CD8-positive, alpha-beta memory T cell (primary cell): ENCODE measurements at regions not wholly inside any gene's neighbourhood (a gene's known extent, or its start where the extent isn't known, plus 50 kb on each side); places are given as distances from the start of the nearest gene placed in this dataset.
A peak's percentile ranks its signal among the peaks of the same experiment; 100 is the strongest.
"Not testable (repeated sequence)": the region's sequence is repeated elsewhere in the genome, so short reads cannot be mapped to it uniquely, and the experiment has no call there.

Source experiments
- CTCF ChIA-PET: fragments of 350-600 bp; sonication (Branson Sonifier 250); formaldehyde crosslinking; loops from one replicate; lab custom pipeline; 2021; ENCODE audit warnings: antibody characterized with exemption; lab: Charles Lee
- POLR2A ChIA-PET: fragments of 350-600 bp; sonication (Branson Sonifier 250); formaldehyde crosslinking; loops from one replicate; lab custom pipeline; 2021; ENCODE audit warnings: antibody characterized with exemption; lab: Charles Lee
- DNase-seq, 5 donors: peaks; one replicate each; pipeline versions ENCODE4 v3.0.0 to v3.0.0-alpha.2; 2020 to 2022; ENCODE audit warnings: mixed read lengths in 1 of 5
- H3K27ac ChIP-seq: one replicate; pipeline ENCODE4 v1.7.0; 2013; ENCODE audit warnings: low read depth, mild to moderate bottlenecking, low read length, moderate library complexity
- H3K27me3 ChIP-seq: 2 replicates; pipeline ENCODE4 v1.7.0; 2013; ENCODE audit warnings: low read length, mild to moderate bottlenecking; ENCODE audit not compliant: insufficient read depth, poor library complexity, severe bottlenecking
- H3K36me3 ChIP-seq: 2 replicates; pipeline ENCODE4 v1.7.0; 2013; ENCODE audit warnings: mild to moderate bottlenecking, low read length, moderate library complexity; ENCODE audit not compliant: insufficient read depth
- H3K4me1 ChIP-seq: 2 replicates; pipeline ENCODE4 v1.7.0; 2013; ENCODE audit warnings: mild to moderate bottlenecking, low read length, moderate library complexity; ENCODE audit not compliant: insufficient read depth
- H3K4me3 ChIP-seq: 2 replicates; pipeline ENCODE4 v1.7.0; 2013; ENCODE audit warnings: mild to moderate bottlenecking, low read length
- H3K9me3 ChIP-seq: 2 replicates; pipeline ENCODE4 v1.7.0; 2013; ENCODE audit warnings: mild to moderate bottlenecking, low read length
- H3K27ac Mint-ChIP-seq, 8 donors: one replicate each; pipeline ENCODE4 v1.8.0; 2020 to 2021; ENCODE audit warnings: mixed read lengths in 8 of 8, mild to moderate bottlenecking in 6 of 8, inconsistent platforms in 3 of 8, moderate library complexity in 3 of 8
- H3K27me3 Mint-ChIP-seq, 2 donors: one replicate each; pipeline ENCODE4 v1.8.0; 2020 to 2021; ENCODE audit warnings: mixed read lengths in 2 of 2, mild to moderate bottlenecking in 1 of 2, moderate library complexity in 1 of 2
- H3K36me3 Mint-ChIP-seq, 3 donors: one replicate each; pipeline ENCODE4 v1.8.0; 2020 to 2021; ENCODE audit warnings: mixed read lengths in 3 of 3, inconsistent platforms in 1 of 3, mild to moderate bottlenecking in 1 of 3
- H3K4me1 Mint-ChIP-seq, 3 donors: one replicate each; pipeline ENCODE4 v1.8.0; 2020 to 2021; ENCODE audit warnings: mixed read lengths in 3 of 3, inconsistent platforms in 1 of 3, mild to moderate bottlenecking in 1 of 3
- H3K4me3 Mint-ChIP-seq, 7 donors: one replicate each; pipeline ENCODE4 v1.8.0; 2020 to 2021; ENCODE audit warnings: mixed read lengths in 7 of 7, mild to moderate bottlenecking in 6 of 7, moderate library complexity in 4 of 7, inconsistent platforms in 2 of 7
- H3K9me3 Mint-ChIP-seq, 5 donors: one replicate each; pipeline ENCODE4 v1.8.0; 2020 to 2022; ENCODE audit warnings: mixed read lengths in 5 of 5, mild to moderate bottlenecking in 3 of 5, moderate library complexity in 2 of 5, inconsistent platforms in 1 of 5

DNA sequence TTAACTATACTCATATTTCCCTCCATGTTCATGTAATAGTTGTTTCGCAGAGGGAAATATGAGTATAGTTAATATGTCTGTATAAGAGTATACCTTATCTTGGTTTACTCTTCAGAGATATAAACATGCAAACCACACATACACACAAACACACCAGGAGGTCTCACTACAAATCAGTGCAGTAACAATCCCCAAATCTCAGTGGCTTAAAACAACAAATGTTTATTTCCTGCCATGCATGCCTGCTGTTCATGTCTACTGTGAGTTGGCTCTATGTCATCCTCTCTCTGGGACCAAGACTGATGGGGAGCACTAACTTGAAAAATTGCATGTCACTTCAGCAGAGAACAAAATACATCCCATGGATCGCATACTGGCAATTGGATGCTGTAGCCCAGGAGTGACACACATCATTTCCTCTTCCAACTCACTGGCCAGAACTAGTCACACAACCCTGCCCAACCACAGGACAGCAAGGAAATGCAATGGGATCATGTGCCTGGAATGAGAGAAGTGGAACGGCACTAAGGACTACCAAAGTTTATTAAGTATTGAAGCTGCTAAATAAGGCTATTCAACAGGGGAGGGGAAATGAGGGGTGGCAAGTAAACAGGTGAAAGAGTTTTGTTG, 89.0 kb upstream of the DTNBP1 start:
- Mint-ChIP-seq H3K36me3 (no peaks in the 10 kb centered on the region), H3K27me3 (peaks cover 0 to 4% of the 10 kb centered on the region in 2 donors), H3K9me3 (no peaks in the 10 kb centered on the region), H3K4me3 (no peak overlapping the region), H3K4me1 (no peaks in the 10 kb centered on the region), H3K27ac (peak overlapping the region in 1 of 8 donors; percentile 76)
- no peaks in the 10 kb centered on the region for H3K9me3 ChIP-seq
- ChIA-PET CTCF (no interaction called here), POLR2A (no interaction called here)
- H3K36me3 ChIP-seq, result no peaks in the 10 kb centered on the region
- H3K27ac ChIP-seq, result no peak overlapping the region
- DNase-seq, result no peak
- no peaks in the 10 kb centered on the region for H3K4me1 ChIP-seq
- no peaks in the 10 kb centered on the region for H3K27me3 ChIP-seq
- no peak overlapping the region for H3K4me3 ChIP-seq

- Mint-ChIP-seq H3K36me3 (no peaks in the 10 kb centered on the region), H3K4me3 (no peak overlapping the region), H3K27ac (no peak overlapping the region), H3K27me3 (peaks cover 0 to 7% of the 10 kb centered on the region in 2 donors), H3K4me1 (no peaks in the 10 kb centered on the region), H3K9me3 (no peaks in the 10 kb centered on the region)
- no peak overlapping the region for H3K27ac ChIP-seq
- no peaks in the 10 kb centered on the region for H3K36me3 ChIP-seq
- H3K9me3 ChIP-seq, result no peaks in the 10 kb centered on the region
- DNase-seq, result no peak
- H3K4me3 ChIP-seq, result no peak overlapping the region
- POLR2A ChIA-PET, result no interaction called here
- CTCF ChIA-PET, result no interaction called here
- H3K27me3 ChIP-seq, result no peaks in the 10 kb centered on the region
- no peaks in the 10 kb centered on the region for H3K4me1 ChIP-seq
Observed at GRCh38 chr6:15748341-15748740, 85.5 kb upstream of the DTNBP1 start.

DNA sequence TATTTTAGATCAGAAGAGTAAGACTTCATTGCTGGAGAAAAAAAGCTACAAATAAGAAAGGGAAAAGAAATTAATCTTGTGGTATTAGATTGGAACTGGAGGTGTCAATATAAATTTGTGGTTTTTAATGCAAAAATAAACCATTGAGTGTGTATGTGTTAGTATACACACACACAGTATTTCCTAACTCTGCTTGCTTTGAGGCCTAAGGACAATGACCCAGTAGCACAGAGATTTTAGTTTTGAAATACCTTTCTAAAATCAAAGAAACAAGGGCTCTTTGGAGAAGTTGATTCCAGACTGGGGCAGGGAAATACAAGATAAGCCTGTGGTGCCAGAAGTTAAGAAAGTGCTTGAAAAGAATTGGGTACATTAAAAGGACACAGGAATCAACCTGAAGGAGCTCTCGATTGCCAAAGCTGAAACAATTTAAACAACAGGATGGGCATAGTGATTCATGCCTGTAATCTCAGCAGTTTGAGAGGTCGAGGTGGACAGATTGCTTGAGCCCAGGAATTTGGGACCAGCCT, 84.6 kb upstream of the DTNBP1 start:
- H3K4me1 ChIP-seq, result no peaks in the 10 kb centered on the region
- H3K36me3 ChIP-seq, result no peaks in the 10 kb centered on the region
- no peaks in the 10 kb centered on the region for H3K9me3 ChIP-seq
- no peak overlapping the region for H3K27ac ChIP-seq
- H3K27me3 ChIP-seq, result no peaks in the 10 kb centered on the region
- no peaks in the 10 kb centered on the region for H3K36me3 Mint-ChIP-seq
- H3K9me3 Mint-ChIP-seq, result no peaks in the 10 kb centered on the region
- no peak overlapping the region for H3K4me3 Mint-ChIP-seq
- no peak overlapping the region for H3K4me3 ChIP-seq
- CTCF ChIA-PET, result no interaction called here
- POLR2A ChIA-PET, result no interaction called here
- no peak overlapping the region for H3K27ac Mint-ChIP-seq
- H3K27me3 Mint-ChIP-seq, result peaks cover 0 to 13% of the 10 kb centered on the region in 2 donors
- DNase-seq, result no peak
- no peaks in the 10 kb centered on the region for H3K4me1 Mint-ChIP-seq

DNA sequence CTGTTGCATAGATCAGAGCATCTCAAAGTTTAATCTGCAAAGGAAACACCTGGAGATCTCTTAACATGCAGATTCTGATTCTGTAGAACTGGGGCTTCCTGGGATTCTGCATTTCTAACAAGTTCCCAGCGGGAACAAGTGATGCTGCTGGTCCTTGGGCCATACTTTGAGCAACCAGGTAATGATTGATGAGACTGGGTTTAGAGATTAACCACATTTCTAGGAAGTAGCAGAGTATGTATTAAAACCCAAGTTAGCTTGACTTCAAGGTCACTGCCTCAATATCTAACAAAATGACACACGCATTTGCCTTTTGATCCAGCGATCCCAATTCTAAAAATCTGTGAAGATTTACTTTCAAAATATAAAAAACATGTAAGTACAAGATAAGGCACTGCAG, 83.0 kb upstream of the DTNBP1 start:
- Mint-ChIP-seq H3K27ac (no peak overlapping the region), H3K36me3 (no peaks in the 10 kb centered on the region), H3K4me1 (no peaks in the 10 kb centered on the region), H3K4me3 (no peak overlapping the region), H3K27me3 (peaks cover 0 to 14% of the 10 kb centered on the region in 2 donors), H3K9me3 (no peaks in the 10 kb centered on the region)
- Histone ChIP-seq H3K4me1 (no peaks in the 10 kb centered on the region), H3K4me3 (no peak overlapping the region), H3K36me3 (no peaks in the 10 kb centered on the region), H3K27ac (no peak overlapping the region), H3K27me3 (no peaks in the 10 kb centered on the region), H3K9me3 (no peaks in the 10 kb centered on the region)
- ChIA-PET POLR2A (no interaction called here), CTCF (no interaction called here)
- no peak for DNase-seq

DNA sequence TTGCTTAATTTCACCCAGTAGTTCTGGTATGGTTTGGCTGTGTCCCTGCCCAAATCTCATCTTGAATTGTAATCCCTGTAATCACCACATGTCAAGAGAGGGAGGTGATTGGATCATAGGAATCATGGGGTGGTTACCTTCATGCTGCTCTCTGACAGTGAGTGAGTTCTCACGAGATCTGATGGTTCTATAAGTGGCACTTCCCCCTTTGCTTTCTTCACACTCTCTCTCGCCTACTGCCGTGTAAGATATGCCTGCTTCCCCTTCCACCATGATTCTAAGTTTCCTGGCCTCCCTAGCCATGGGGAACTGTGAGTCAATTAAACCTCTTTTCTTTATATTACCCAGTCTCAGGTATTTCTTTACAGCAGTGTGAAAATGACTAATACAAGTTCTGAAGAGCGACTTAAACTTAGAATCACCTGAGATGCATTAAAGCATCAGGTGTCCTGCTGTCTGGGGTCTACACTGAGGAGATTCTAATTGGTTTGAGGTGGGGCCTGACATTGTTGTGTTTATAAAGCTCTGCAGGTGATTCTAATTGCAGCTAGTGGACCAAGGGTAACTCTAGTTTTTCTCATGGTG, 82.1 kb upstream of the DTNBP1 start:
- ChIA-PET CTCF (no interaction called here), POLR2A (no interaction called here)
- no peak overlapping the region for H3K4me3 Mint-ChIP-seq
- H3K9me3 Mint-ChIP-seq, result no peaks in the 10 kb centered on the region
- no peak overlapping the region for H3K27ac ChIP-seq
- H3K4me1 Mint-ChIP-seq, result no peaks in the 10 kb centered on the region
- H3K4me1 ChIP-seq, result no peaks in the 10 kb centered on the region
- no peaks in the 10 kb centered on the region for H3K36me3 Mint-ChIP-seq
- no peaks in the 10 kb centered on the region for H3K9me3 ChIP-seq
- H3K4me3 ChIP-seq, result no peak overlapping the region
- no peak overlapping the region for H3K27ac Mint-ChIP-seq
- H3K27me3 Mint-ChIP-seq, result peaks cover 0 to 14% of the 10 kb centered on the region in 2 donors
- no peaks in the 10 kb centered on the region for H3K27me3 ChIP-seq
- no peaks in the 10 kb centered on the region for H3K36me3 ChIP-seq
- DNase-seq, result no peak

- H3K27me3 Mint-ChIP-seq, result peaks cover 3 to 16% of the 10 kb centered on the region in 2 donors
- H3K36me3 Mint-ChIP-seq, H3K4me1 ChIP-seq, H3K4me3 Mint-ChIP-seq, H3K9me3 Mint-ChIP-seq, H3K27me3 ChIP-seq, DNase-seq, H3K9me3 ChIP-seq, H3K4me1 Mint-ChIP-seq, H3K36me3 ChIP-seq, H3K27ac ChIP-seq, H3K4me3 ChIP-seq, POLR2A ChIA-PET, CTCF ChIA-PET, H3K27ac Mint-ChIP-seq: not testable (repeated sequence)
Observed at GRCh38 chr6:15742013-15742412, 79.2 kb upstream of the DTNBP1 start.

- Histone ChIP-seq H3K9me3 (no peaks in the 10 kb centered on the region), H3K4me1 (no peaks in the 10 kb centered on the region), H3K27ac (no peak overlapping the region), H3K27me3 (no peaks in the 10 kb centered on the region), H3K36me3 (no peaks in the 10 kb centered on the region), H3K4me3 (no peak overlapping the region)
- peaks cover 0 to 5% (median 0%) of the 10 kb centered on the region in 3 donors for H3K36me3 Mint-ChIP-seq
- POLR2A ChIA-PET, result no interaction called here
- no peak overlapping the region for H3K4me3 Mint-ChIP-seq
- H3K4me1 Mint-ChIP-seq, result no peaks in the 10 kb centered on the region
- H3K27ac Mint-ChIP-seq, result no peak overlapping the region
- no peak for DNase-seq
- H3K27me3 Mint-ChIP-seq, result peaks cover 3 to 16% of the 10 kb centered on the region in 2 donors
- H3K9me3 Mint-ChIP-seq, result peaks cover 0 to 4% (median 0%) of the 10 kb centered on the region in 5 donors
- CTCF ChIA-PET, result no interaction called here
Observed at GRCh38 chr6:15741405-15741804, 78.6 kb upstream of the DTNBP1 start.

GRCh38 chr6:15739867-15740266, 77.0 kb upstream of the DTNBP1 start:
- Mint-ChIP-seq H3K4me1 (peaks cover 5 to 12% (median 8%) of the 10 kb centered on the region in 3 donors), H3K36me3 (peaks cover 0 to 5% (median 0%) of the 10 kb centered on the region in 3 donors), H3K4me3 (no peak overlapping the region), H3K9me3 (peaks cover 0 to 4% (median 0%) of the 10 kb centered on the region in 5 donors), H3K27ac (no peak overlapping the region), H3K27me3 (peaks cover 4 to 16% of the 10 kb centered on the region in 2 donors)
- Histone ChIP-seq H3K27ac (no peak overlapping the region), H3K4me3 (no peak overlapping the region), H3K36me3 (no peaks in the 10 kb centered on the region), H3K4me1 (no peaks in the 10 kb centered on the region), H3K27me3 (no peaks in the 10 kb centered on the region), H3K9me3 (no peaks in the 10 kb centered on the region)
- ChIA-PET CTCF (no interaction called here), POLR2A (no interaction called here)
- DNase-seq, result no peak
